ENCODE measurements at regions not wholly inside any gene's neighbourhood (a gene's known extent, or its start where the extent isn't known, plus 50 kb on each side); places are given as distances from the start of the nearest gene placed in this dataset.
"Not testable (repeated sequence)": the region's sequence is repeated elsewhere in the genome, so short reads cannot be mapped to it uniquely, and the experiment has no call there.

GRCh38 chr3:177411201-177411600 is 213.9 kb upstream of the TBL1XR1 start:
- H3K4me3 ChIP-seq, result no peak overlapping the region
- H3K9me3 ChIP-seq, result no peaks in the 10 kb centered on the region
- WGBS, 2 donors, result 55 to 60% methylated on average over 3 of the region's 3 CpGs
- H3K4me1 ChIP-seq, result no peaks in the 10 kb centered on the region
- no peaks in the 10 kb centered on the region for H3K36me3 ChIP-seq
- intact Hi-C loops (cut with DNase I), result no loop called here
- no peaks in the 10 kb centered on the region for H3K27me3 ChIP-seq
- DNase-seq, result no peak
- no peak overlapping the region for H3K27ac ChIP-seq
- TF ChIP-seq EP300 (IDR thresholded peaks at IDR 0.05) (no peak), POLR2AphosphoS5 (IDR thresholded peaks at IDR 0.05) (no peak), CTCF (IDR thresholded peaks at IDR 0.05) (no peak), POLR2A (IDR thresholded peaks at IDR 0.05) (no peak)

GRCh38 chr3:177412677-177413170 is 215.4 kb upstream of the TBL1XR1 start:
- H3K27me3 ChIP-seq; DNase-seq; H3K4me3 ChIP-seq; H3K27ac ChIP-seq; H3K4me1 ChIP-seq; H3K9me3 ChIP-seq; intact Hi-C loops (cut with DNase I); H3K36me3 ChIP-seq: not testable (repeated sequence)
- WGBS, 2 donors, result 97 to 98% methylated on average over 32 of the region's 32 CpGs

GRCh38 chr3:177414093-177414492 is 216.8 kb upstream of the TBL1XR1 start:
- no peak for TF ChIP-seq POLR2AphosphoS5 (IDR thresholded peaks at IDR 0.05)
- TF ChIP-seq CTCF (IDR thresholded peaks at IDR 0.05), result no peak
- TF ChIP-seq POLR2A (IDR thresholded peaks at IDR 0.05), result no peak
- TF ChIP-seq EP300 (IDR thresholded peaks at IDR 0.05), result no peak
- Histone ChIP-seq H3K4me3 (no peak overlapping the region), H3K27ac (no peak overlapping the region), H3K9me3 (no peaks in the 10 kb centered on the region), H3K27me3 (no peaks in the 10 kb centered on the region), H3K36me3 (no peaks in the 10 kb centered on the region), H3K4me1 (no peaks in the 10 kb centered on the region)
- 97 to 99% methylated on average over 6 of the region's 6 CpGs for WGBS, 2 donors
- DNase-seq, result no peak
- intact Hi-C loops (cut with DNase I), result no loop called here

GRCh38 chr3:177418787-177419186 is 221.5 kb upstream of the TBL1XR1 start:
- Histone ChIP-seq H3K4me1 (peaks cover 0 to 28% (median 20%) of the 10 kb centered on the region in 4 donors), H3K36me3 (no peaks in the 10 kb centered on the region), H3K27ac (no peak overlapping the region), H3K9me3 (no peaks in the 10 kb centered on the region), H3K4me3 (no peak overlapping the region), H3K27me3 (no peaks in the 10 kb centered on the region)
- TF ChIP-seq EP300 (IDR thresholded peaks at IDR 0.05) (no peak), POLR2AphosphoS5 (IDR thresholded peaks at IDR 0.05) (no peak), POLR2A (IDR thresholded peaks at IDR 0.05) (no peak), CTCF (IDR thresholded peaks at IDR 0.05) (no peak)
- DNase-seq, result no peak
- intact Hi-C loops (cut with DNase I), result no loop called here
- 83 to 89% methylated on average over 1 of the region's 1 CpG for WGBS, 2 donors

- H3K9me3 ChIP-seq, result no peaks in the 10 kb centered on the region
- 61 to 67% methylated on average over 7 of the region's 7 CpGs for WGBS, 2 donors
- TF ChIP-seq POLR2AphosphoS5 (IDR thresholded peaks at IDR 0.05) (no peak), CTCF (IDR thresholded peaks at IDR 0.05) (no peak), EP300 (IDR thresholded peaks at IDR 0.05) (no peak), POLR2A (IDR thresholded peaks at IDR 0.05) (no peak)
- peak overlapping the region in 3 of 4 donors; percentile 23 to 62 (median 43) for H3K27ac ChIP-seq
- intact Hi-C loops (cut with DNase I), result no loop called here
- no peaks in the 10 kb centered on the region for H3K36me3 ChIP-seq
- peaks cover 0 to 28% (median 20%) of the 10 kb centered on the region in 4 donors for H3K4me1 ChIP-seq
- DNase-seq, result no peak
- no peaks in the 10 kb centered on the region for H3K27me3 ChIP-seq
- H3K4me3 ChIP-seq, result no peak overlapping the region
Observed at GRCh38 chr3:177419904-177420601, 222.8 kb upstream of the TBL1XR1 start.
